Stimulated activated naive CD8-positive, alpha-beta T cell treated with anti-CD3 and anti-CD28 coated beads, Interleukin-15, Interleukin-2, amounts not matched to agents 100 U/mL and 50 U/mL, for 24 hours (primary cell): ENCODE measurements at regions not wholly inside any gene's neighbourhood (a gene's known extent, or its start where the extent isn't known, plus 50 kb on each side); places are given as distances from the start of the nearest gene placed in this dataset.

Source experiments
- ATAC-seq: fragments of 150-1000 bp; cut with Tn5 transposase; one replicate; pipeline ENCODE4 v1.10.0; 2021
- DNase-seq: peaks from one replicate; pipeline ENCODE4 v3.0.0; 2021

DNA sequence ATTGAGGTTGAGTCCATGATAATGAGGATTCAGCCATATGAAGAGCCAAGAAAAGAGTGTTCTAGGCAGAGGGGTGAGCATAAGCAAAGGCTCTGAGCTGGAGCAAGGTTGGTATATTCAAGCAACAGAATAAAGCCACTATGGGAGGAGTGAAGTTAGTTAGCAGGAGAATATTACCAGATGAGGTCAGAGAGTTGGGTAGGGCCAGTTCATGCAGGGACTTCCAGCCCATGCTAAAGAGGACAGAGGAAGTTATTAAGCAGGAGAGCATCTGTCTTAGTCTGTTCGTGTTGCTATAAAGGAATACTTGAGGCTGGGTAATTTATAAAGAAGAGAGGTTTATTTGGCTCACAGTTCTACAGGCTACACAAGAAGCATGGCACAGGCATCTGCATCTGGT, 57.1 kb upstream of the ATG10 start:
- DNase-seq (no peak), ATAC-seq (no peak)

- no peak for DNase-seq
- ATAC-seq: no peak
These were observed 58.9 kb upstream of the ATG10 start for GRCh38 chr5:81912933-81913332.

DNA sequence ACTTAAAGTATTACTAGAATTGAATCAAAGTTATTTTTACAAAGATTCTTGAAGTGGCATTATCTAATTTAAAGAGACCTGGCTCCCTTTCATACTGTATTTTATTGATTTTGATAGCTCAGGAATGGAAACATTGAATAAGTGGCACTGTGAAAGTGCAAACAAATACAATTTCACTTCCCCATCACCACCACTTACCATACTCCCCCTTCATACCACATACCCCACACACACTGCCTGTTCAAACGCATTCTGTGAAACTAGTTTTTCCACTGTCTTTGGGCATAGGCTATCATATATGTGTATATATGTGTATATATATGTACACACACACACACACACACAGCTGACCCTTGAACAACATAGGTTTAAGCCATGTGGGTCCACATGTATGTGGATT, 62.1 kb upstream of the ATG10 start:
- DNase-seq (no peak), ATAC-seq (no peak)

DNA sequence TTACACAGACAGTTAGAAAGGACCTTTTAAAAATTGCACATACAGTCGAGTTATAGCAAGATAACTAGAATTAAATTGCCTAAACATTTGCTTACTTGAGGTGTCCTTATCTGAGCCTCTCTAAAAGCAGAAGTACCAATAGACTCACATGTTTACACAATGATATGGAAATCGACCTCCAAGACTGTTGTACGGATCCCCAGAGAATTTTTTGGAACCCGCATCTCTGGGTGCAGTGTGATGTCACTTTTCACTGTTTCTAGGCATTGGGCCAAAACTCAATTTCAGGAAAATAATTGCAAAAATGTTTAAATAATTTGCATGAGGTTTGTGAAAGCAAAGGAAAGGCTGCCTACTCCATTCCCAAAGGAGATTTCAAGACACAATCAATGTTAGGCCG, 63.1 kb upstream of the ATG10 start:
- DNase-seq (no peak), ATAC-seq (no peak)

GRCh38 chr5:81908044-81908443, 63.8 kb upstream of the ATG10 start:
- ATAC-seq (no peak), DNase-seq (no peak)

DNA sequence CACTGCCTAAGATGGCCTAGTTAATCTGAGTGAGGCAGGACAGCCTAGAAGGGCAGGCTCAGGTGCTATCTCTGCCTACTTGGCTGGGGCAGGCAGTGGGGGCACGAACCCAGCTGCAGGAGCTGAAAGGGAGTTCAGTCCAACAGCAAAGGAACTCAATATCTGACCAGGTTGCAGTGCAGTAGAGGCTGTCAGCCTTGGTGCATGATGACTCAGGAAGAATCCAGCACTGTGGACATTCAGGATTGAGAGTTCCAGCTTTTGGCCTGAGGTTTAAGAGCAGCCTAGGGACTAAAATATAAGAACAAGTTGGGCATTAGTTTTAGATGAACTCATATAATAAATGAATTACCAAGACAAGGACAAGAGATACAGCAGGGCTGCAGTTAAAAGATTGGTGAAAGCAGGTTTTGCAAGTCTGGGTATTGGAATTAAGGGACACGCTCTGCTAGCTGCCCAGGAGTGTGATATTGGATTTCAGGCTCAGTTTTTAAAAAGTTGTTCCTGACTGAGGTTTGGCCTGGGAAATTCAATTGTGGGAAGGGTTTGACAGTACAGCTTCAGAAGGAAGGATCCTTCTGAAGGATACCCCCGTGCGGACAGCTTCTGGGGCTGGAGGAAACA, 64.7 kb upstream of the ATG10 start:
- DNase-seq (no peak), ATAC-seq (no peak)

DNA sequence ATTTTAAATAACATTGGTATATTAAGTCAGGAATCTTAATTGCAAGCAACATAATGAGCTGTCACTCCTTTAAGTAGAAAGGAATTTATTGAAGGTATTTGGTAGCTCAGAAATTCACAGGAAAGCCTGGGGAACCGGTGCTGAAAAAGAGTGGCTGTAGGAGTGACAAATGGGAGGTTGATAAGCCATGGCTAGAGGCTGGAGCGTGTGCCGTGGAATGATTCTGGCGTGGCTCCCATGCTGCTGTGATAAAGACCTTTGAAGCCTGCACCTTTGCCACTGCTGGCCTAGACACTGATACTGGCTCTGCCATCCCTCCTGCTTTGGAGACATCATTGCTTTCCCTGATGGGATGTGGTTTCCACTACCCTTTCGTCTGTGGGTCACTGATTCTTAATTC, 65.7 kb upstream of the ATG10 start:
- no peak for DNase-seq

GRCh38 chr5:81904861-81905260, 67.0 kb upstream of the ATG10 start:
- ATAC-seq: no peak
- no peak for DNase-seq

More for the DNA sequence above, 65.7 kb upstream of the ATG10 start:
- no peak for ATAC-seq

DNA sequence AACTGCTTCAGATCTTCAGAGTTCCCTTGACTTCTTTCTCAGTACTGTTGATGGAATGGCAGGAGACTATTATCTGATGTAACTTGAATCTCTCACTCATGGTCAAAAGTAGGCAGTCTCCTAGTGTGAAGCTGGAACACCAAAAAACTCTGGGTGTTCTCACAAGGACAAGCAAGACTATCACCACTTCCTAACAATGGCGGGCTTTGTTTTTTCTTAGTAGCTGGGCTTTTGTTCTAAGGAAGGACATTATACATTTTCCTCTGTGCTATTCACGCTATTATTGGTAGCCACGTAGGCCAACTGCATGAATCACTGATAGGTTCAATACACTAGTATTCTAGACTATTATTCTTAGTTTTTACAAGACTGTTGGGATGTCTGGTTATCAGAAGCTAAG, 67.7 kb upstream of the ATG10 start:
- DNase-seq (no peak), ATAC-seq (no peak)

DNA sequence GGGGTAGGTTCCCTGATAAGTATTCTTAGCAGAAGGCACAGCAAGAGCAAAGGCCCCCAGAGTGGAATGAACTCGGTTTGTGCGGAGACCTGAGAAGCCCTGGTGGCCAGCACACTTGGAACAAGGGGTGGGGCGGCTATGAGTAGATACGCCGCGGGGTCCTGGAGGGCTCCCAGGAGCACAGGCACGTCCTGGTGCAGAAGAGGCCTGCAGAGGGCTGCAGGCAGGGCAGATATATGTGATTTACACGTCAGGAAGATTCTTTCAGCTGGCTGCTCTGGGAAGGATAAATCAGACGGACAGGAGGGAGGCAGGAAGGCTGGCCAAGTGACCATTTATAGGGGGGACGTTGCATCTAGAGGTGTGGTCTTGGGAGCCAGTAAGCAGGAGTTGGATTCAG, 70.2 kb upstream of the ATG10 start:
- DNase-seq (no peak), ATAC-seq (no peak)

GRCh38 chr5:81899123-81899522, 72.7 kb upstream of the ATG10 start:
- ATAC-seq (no peak), DNase-seq (no peak)

GRCh38 chr5:81898403-81898802, 73.4 kb upstream of the ATG10 start:
- no peak for DNase-seq
- no peak for ATAC-seq

GRCh38 chr5:81896764-81897163, 75.1 kb upstream of the ATG10 start:
- no peak for ATAC-seq
- DNase-seq: no peak

GRCh38 chr5:81895307-81895706, 76.5 kb upstream of the ATG10 start:
- no peak for ATAC-seq
- no peak for DNase-seq

- ATAC-seq: no peak
- DNase-seq: no peak
These were observed 77.9 kb upstream of the ATG10 start for GRCh38 chr5:81893961-81894360.

GRCh38 chr5:81884871-81885270, 87.0 kb upstream of the ATG10 start:
- ATAC-seq: no peak
- no peak for DNase-seq

DNA sequence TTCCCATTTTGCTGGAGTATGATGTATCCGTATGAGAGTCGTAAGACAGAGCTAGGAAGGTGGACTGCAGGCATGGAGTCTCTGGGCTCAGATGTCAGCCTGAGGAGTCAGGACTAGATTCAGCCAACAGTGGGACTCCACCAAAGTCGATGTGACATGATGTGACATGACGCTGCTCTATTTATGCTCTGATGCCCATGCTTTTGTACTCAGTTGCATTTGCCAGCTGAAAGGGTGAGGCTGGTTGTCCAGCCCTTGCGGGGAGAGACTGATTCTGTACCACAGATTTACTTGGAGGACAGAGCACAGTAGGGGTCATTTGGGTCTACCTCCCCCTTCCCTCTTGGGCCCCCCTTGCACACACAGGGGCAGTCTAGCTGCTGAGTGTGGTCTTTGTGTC, 88.5 kb upstream of the ATG10 start:
- ATAC-seq (no peak), DNase-seq (no peak)

DNA sequence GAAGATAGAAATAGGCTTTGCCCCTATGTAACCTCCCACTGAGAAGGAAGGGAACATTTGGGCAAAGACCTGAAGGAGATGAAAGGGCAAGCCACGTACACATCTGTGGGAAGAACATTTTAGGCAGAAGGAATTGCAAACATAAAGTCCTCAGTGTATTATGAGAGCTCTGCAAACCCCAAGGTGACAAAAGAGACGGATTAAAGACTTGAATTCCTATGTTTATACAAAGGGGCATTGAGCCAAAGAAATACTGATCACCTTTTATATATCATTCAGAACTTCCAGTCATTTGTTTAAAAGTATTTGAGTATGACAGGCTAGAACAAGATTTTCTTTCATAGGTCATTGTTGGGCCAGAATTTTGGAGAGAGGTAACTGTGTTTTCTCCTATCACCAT, 90.2 kb upstream of the ATG10 start:
- DNase-seq (no peak), ATAC-seq (no peak)

DNA sequence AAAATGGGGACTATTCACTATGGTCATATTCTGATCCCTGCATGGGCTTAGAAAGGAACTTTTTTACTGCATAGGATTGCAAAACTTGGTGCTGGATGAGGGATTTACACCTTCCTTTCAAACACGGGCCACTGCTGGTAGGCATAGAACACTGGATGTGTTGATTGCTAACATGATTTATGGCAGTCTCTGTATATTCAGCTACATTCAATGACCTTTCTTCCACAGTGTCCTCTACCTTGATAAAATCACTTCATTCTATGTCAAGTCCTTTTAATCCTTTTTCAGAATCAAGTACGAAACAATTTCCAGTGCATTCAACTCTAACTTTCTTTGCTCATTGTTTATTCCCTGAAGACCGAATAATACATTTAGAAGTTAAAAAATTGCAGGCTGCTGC, 91.9 kb upstream of the ATG10 start:
- no peak for ATAC-seq
- no peak for DNase-seq

DNA sequence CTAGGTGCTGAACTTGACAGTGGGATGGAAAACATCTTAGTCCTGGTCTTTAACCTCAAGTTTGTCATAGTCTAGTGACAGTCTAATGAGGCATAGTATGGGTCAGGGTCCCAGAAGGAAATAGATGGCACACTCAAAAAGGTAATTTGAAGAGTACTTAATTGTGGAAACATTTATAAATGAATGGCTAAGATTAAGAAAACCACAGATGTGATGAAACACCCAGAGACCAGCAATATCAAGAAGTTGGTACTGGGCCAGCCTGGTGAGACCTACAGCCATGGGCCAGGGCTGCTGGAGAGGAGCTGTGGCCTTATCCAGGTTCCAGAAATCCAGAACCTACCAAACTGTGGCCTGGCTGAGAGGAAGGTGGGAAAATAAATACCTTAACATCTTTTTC, 93.5 kb upstream of the ATG10 start:
- DNase-seq: no peak
- no peak for ATAC-seq

- ATAC-seq (no peak), DNase-seq (no peak)
These were observed 104.8 kb upstream of the ATG10 start for GRCh38 chr5:81866994-81867393.

GRCh38 chr5:81860778-81861177, 109.9 kb upstream of the SSBP2 start:
- DNase-seq: no peak

DNA sequence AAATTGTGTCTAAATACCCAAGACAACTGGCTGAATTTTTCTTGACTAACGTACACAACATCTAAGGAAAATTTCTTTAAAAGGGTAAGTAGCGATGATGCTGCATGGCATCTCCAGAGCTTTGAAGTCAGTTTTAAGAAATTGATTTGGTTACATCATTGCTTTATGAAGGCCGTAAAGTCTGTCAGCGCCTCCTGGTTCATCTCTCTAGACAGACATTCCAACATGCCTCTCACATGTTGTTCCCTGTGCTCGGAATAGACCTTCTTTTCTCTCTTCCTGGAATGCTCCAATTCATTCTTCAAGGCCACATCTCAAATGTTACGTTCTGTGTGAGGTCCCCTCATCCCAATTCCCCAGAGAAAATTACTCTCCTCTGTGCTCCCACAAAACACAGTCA, 108.7 kb upstream of the SSBP2 start:
- no peak for ATAC-seq

More at GRCh38 chr5:81860778-81861177, 109.9 kb upstream of the SSBP2 start:
- no peak for ATAC-seq

DNA sequence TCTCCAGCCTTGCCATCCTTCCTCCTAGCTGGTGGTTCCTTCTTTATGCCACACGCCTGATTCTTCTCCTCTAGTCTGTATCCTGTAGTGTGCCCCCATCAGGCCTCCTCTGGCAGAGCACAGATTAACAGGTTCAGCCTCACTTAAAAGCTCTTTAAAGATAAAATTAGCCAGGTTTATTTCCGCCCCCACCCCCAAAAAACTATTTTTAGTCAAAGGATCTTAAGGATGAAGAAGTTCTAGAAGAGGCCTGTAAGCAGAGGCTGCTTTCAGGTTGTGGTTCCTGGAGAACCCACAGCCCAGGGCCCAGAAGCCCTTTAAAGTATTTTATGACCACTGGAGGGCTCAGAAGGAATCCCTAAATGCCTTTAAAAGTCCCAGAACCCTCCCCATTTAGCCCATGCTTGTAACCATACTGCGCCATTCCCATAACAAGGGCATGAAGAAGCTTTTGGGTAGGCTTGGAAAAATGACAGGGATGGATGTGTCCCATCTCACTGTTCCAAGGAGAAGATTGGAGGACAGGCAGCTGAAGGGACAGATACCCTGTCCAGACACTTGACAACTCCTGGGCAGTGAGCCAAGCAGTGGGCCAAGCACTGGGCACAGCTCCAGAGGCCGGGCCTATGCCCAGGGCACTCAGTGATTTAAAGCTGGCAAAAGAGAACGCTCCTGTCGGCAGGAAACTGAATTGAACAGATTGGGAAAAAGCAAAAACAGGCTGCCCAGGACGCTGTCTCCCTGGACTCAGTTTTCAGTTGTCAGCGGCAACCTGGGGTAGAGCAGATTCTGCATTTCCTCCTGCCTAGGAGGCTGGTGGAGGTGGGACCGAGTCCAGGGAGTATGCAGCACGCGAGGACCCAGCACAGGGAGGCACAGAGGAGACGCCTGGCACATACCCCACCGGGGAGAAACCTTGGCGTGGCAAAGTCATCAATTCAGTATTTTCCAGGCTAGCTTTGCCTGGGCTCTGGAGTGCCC, 106.3 kb upstream of the SSBP2 start:
- ATAC-seq: no peak

More for the DNA sequence above, 108.7 kb upstream of the SSBP2 start:
- DNase-seq: no peak

More for the DNA sequence above, 106.3 kb upstream of the SSBP2 start:
- no peak for DNase-seq
